ENCODE measurements at regions not wholly inside any gene's neighbourhood (a gene's known extent, or its start where the extent isn't known, plus 50 kb on each side); places are given as distances from the start of the nearest gene placed in this dataset.
"Not testable (repeated sequence)": the region's sequence is repeated elsewhere in the genome, so short reads cannot be mapped to it uniquely, and the experiment has no call there.

DNA sequence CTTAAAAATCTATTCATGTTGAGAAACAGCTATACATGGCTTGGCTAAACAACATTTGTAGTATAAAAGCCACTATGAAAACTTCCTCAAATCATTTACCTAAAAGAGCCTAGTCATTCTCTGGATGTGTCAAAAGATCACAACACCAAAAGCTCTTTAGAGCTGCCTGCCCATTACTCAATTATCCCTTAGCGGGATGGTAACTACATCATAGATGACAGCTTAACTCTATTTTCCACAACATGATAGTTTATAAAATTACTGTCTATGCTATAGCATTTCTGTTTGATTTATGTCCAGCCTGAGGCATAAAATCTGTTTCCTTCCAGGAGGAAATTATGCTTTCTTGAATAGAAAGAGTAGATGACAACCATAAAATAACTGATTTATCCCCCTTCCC is 777.6 kb upstream of the HS3ST5 start:
- POLR2A ChIA-PET: no interaction called here
- Mint-ChIP-seq H3K27me3 (no peaks in the 10 kb centered on the region), H3K4me3 (no peak overlapping the region), H3K36me3 (ENCODE audit: low read depth) (no peaks in the 10 kb centered on the region), H3K9me3 (no peaks in the 10 kb centered on the region), H3K4me1 (no peaks in the 10 kb centered on the region), H3K27ac (no peak overlapping the region)
- no peak for DNase-seq
- CTCF ChIA-PET: no interaction called here

DNA sequence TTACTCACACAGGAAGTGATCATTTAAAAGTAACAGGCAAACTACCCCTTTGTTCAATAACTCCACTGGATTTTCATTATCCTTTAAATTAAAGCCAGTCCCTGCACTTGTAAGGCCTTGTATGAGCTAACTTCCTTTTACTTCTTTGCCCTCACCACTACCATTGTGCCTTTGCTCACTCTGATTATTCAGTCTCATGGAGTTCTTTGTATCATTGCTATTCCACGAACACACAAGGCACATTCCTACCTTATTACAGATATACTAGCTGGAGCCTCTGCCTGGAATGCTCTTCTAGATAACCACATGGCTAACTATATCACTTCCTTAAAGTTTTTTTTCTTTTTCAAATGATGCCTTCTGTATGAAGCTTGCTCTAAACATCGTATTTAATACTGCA is 748.6 kb upstream of the HS3ST5 start:
- CTCF ChIA-PET: no interaction called here
- H3K36me3 Mint-ChIP-seq (ENCODE audit: low read depth): no peaks in the 10 kb centered on the region
- no peak overlapping the region for H3K27ac Mint-ChIP-seq
- no peak for DNase-seq
- no peak overlapping the region for H3K4me3 Mint-ChIP-seq
- H3K4me1 Mint-ChIP-seq: no peaks in the 10 kb centered on the region
- H3K27me3 Mint-ChIP-seq: no peaks in the 10 kb centered on the region
- POLR2A ChIA-PET: no interaction called here
- H3K9me3 Mint-ChIP-seq: peaks cover 10% of the 10 kb centered on the region

DNA sequence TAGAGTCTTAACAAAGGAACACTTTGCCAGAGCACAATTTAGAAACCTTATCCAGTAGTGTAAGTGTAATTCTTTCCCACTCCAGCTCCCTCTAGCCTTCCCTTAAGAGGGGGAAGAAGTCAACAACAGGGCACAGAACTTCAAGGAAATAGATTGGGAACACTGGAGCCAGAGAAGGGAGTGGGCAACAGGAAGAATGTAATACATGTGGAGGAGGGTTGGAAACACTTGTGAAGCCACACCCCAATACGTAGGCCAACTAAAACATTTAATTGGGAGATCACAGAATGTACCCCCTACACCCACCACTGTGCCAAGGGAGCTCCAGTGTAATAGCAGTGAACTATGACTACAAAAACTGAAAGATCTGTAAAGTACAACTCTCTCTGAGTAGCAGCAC is 735.7 kb upstream of the HS3ST5 start:
- CTCF ChIA-PET: no interaction called here
- H3K9me3 Mint-ChIP-seq: peaks cover 22% of the 10 kb centered on the region
- H3K27me3 Mint-ChIP-seq: no peaks in the 10 kb centered on the region
- no peaks in the 10 kb centered on the region for H3K4me1 Mint-ChIP-seq
- H3K36me3 Mint-ChIP-seq (ENCODE audit: low read depth): no peaks in the 10 kb centered on the region
- no peak for DNase-seq
- POLR2A ChIA-PET: no interaction called here
- no peak overlapping the region for H3K27ac Mint-ChIP-seq
- no peak overlapping the region for H3K4me3 Mint-ChIP-seq

DNA sequence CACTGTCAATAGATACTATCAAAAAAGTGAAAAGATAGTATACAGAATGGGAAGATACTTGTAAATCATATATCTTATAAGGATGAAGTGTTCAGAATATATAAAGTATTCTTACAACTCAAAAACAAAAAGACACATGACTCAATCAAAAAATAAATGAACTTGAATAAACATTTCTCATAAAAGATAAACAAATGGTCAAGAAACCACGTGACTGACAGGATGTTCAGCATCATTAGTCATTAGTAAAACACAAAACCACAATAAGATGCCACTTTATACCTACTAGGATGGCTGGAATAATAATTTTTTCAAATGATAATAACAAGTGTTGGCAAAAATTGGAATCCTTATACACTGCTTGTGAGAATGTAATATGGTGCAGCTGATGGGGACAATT is 729.1 kb upstream of the HS3ST5 start:
- ChIA-PET CTCF (no interaction called here), POLR2A (no interaction called here)
- Mint-ChIP-seq H3K27me3 (no peaks in the 10 kb centered on the region), H3K9me3 (peaks cover 4% of the 10 kb centered on the region), H3K27ac (no peak overlapping the region), H3K4me3 (no peak overlapping the region), H3K36me3 (ENCODE audit: low read depth) (no peaks in the 10 kb centered on the region), H3K4me1 (no peaks in the 10 kb centered on the region)
- DNase-seq: no peak

DNA sequence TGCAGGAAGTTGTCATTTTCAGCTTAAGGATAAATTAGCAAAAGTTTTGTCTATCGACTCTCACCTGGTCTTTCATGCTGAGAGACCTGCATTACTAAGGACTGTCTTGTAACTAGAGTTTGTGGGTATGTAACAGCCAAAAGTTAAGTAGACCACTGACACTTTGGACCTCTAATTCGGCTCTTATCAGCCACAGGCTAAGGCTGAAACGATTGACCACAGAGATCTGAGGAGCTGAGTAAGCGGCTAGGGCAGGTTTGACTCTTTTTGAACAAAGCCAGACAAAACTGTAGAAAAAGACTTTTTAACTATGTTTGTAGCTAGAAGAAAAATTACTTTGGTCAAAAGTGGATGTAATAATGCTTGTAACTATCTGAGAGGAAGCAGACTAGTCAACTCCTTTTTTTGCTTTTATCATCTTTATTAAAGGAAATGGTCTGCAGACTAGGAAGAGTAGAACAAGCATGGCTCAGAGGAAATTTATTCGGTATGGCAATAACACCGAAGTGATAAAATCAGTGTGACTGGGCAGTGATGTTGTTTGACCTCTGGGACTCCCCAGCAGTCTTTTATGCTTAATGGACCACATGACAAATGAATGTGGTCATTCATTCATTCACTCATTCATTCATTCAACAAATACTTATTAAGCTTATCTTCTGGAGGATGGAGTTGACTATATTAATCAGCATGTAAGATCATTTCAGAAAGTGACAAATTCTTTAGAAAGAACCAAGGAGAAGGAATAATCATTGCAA is 725.0 kb upstream of the HS3ST5 start:
- CTCF ChIA-PET: no interaction called here
- no peak overlapping the region for H3K27ac Mint-ChIP-seq
- H3K9me3 Mint-ChIP-seq: peaks cover 8% of the 10 kb centered on the region
- H3K4me1 Mint-ChIP-seq: no peaks in the 10 kb centered on the region
- POLR2A ChIA-PET: no interaction called here
- no peak overlapping the region for H3K4me3 Mint-ChIP-seq
- DNase-seq: no peak
- H3K36me3 Mint-ChIP-seq (ENCODE audit: low read depth): no peaks in the 10 kb centered on the region
- H3K27me3 Mint-ChIP-seq: no peaks in the 10 kb centered on the region

DNA sequence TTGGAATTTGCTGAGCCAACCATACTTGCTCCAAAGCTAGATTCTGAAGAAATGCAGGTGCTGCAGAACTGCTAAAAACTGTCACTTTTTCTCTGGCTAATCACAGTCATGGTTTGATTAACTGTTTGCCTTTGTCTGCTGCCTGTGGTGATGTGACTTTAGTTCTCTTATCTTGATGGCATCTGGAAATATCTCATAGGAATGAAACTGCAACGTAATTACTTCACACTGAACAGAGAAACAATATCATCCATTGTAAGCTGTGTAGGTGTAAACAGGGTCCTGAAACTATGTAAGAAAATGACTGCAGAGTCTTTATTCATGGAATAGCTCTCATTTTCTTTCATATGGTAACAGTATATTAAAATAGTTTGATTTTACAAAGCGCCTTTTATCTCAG is 721.9 kb upstream of the HS3ST5 start:
- Mint-ChIP-seq H3K27ac (no peak overlapping the region), H3K36me3 (ENCODE audit: low read depth) (no peaks in the 10 kb centered on the region), H3K27me3 (no peaks in the 10 kb centered on the region), H3K4me3 (no peak overlapping the region), H3K9me3 (peaks cover 4% of the 10 kb centered on the region), H3K4me1 (no peaks in the 10 kb centered on the region)
- no peak for DNase-seq
- POLR2A ChIA-PET: no interaction called here
- CTCF ChIA-PET: no interaction called here

DNA sequence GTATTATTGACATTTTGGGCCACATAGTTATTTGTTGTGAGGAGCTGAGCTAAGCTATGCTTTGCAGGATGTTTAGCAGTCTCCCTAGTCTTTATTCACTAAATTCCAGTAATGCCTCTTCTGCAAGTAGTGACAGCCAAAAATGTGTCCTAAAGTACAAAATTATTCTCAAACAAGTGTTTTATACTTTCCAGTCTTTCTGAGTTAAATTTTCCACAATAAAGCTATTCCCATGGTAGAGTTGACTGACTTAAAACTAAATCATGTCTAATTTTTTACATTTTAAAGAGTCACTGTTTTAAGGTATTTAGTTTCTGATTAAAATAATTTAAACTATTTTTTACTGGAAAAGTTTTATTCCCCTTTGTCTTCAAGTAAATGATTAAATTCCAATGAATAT is 717.8 kb upstream of the HS3ST5 start:
- ChIA-PET POLR2A (no interaction called here), CTCF (no interaction called here)
- Mint-ChIP-seq H3K27me3 (no peaks in the 10 kb centered on the region), H3K9me3 (peaks cover 4% of the 10 kb centered on the region), H3K36me3 (ENCODE audit: low read depth) (no peaks in the 10 kb centered on the region), H3K27ac (no peak overlapping the region), H3K4me1 (no peaks in the 10 kb centered on the region), H3K4me3 (no peak overlapping the region)
- DNase-seq: no peak

DNA sequence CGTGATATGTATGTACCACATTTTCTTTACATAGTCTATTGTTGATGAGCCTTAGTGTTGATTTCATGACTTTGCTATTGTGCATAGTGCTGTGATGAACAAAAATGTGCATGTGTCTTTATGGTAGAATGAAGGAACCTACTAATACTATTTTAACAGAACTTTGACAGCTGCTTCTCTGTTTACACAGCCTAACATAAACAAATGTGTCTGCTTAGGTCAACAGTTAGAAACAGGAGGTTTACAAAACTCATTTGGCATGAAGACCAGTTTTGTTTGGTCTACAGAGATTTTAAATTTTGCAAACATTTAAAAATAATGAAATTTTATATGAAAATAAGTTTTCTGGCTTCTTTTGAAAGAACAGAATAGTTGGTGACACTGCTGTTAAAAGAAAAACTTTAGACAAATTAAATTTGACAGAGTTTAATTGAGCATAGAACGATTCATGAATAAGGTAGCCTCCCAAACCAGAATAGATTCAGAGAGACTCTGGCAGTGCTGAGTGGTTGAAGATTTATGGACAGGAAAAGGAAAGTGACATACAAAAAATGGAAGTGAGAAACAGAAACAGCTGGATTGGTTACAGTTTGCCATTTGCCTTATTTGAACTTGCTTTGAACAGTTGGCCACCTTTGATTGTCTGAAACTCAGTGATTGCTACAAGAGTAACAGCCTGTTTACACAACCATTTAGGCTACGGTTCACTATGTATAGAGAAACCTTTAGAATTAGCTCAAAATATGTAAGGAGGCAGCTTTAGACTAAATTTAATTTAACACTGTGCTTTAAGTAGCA is 715.8 kb upstream of the HS3ST5 start:
- no peaks in the 10 kb centered on the region for H3K9me3 Mint-ChIP-seq
- H3K4me3 Mint-ChIP-seq: no peak overlapping the region
- no peaks in the 10 kb centered on the region for H3K4me1 Mint-ChIP-seq
- CTCF ChIA-PET: no interaction called here
- H3K36me3 Mint-ChIP-seq (ENCODE audit: low read depth): no peaks in the 10 kb centered on the region
- POLR2A ChIA-PET: no interaction called here
- H3K27me3 Mint-ChIP-seq: no peaks in the 10 kb centered on the region
- no peak overlapping the region for H3K27ac Mint-ChIP-seq
- no peak for DNase-seq

DNA sequence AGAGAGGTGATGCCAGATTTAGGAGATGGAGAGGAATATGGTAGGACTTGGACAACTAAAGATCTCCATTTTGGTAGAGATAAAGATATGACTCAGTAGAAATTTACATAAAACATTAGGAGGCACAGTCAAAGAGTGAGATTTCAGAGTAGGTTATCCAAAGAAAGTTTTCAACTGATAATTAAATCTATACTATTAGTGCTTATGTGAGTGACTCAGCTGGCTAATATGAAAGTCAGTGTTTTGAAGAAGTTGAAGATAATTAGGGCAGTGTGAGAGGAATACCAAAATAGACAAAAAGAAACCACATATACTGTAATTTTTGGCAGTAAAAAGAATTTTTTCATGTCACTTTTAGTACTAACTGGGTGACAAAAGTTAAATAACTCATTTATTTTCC is 712.8 kb upstream of the HS3ST5 start:
- no peaks in the 10 kb centered on the region for H3K36me3 Mint-ChIP-seq (ENCODE audit: low read depth)
- no peaks in the 10 kb centered on the region for H3K4me1 Mint-ChIP-seq
- peaks cover 1% of the 10 kb centered on the region for H3K9me3 Mint-ChIP-seq
- no peak for DNase-seq
- ChIA-PET POLR2A (no interaction called here), CTCF (no interaction called here)
- no peak overlapping the region for H3K27ac Mint-ChIP-seq
- H3K27me3 Mint-ChIP-seq: no peaks in the 10 kb centered on the region
- no peak overlapping the region for H3K4me3 Mint-ChIP-seq

DNA sequence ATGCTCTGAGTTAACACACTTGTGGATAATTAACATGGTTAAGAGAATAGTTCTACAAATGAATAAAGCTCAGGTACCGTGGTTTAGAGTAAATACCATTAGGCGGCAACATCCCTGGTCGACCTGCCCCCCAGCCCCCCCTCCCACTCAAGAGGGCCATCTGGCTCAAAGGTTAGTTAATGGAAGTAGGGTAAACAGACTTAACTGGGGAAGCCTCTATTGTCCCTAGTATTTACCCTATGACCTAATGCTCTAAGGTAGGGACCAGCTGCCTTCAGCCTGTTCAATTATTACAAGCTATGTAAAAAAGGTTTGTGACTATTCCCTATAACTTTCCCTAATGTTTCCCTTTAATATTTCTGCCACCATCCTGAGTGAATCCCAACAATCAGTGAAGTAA is 711.4 kb upstream of the HS3ST5 start:
- H3K36me3 Mint-ChIP-seq (ENCODE audit: low read depth); CTCF ChIA-PET; POLR2A ChIA-PET; DNase-seq; H3K4me3 Mint-ChIP-seq; H3K4me1 Mint-ChIP-seq; H3K27ac Mint-ChIP-seq; H3K9me3 Mint-ChIP-seq; H3K27me3 Mint-ChIP-seq: not testable (repeated sequence)

DNA sequence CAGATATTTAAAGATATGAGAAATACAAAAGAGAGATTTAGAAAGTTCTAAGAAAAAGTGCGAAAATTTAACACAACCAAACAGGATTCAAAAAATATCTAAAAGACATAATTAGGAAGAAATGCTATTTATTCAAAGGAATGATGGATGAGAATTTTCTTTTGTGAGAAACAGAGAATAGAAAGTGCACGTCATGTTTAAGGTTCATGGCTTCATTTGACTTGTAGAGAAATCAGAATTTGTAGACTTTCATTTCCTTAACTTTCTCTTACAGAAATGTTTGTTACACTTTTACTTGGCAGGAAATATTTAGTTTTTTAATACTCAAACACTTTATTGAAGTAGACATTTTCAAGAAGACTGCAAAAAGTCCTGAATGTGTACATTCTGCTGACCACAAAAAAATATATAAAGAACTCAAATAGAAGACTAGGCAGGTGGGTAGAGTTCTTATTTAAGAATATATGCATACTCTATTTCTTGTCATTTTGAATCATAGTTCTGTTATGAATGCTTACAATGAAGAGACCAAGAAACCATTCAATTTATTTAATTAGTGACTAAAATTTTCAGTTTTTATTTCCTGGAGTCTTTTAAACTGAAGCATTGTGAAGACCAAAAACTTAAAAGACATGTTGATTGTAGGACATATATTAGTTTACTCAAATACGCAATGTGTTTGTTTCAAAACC is 710.5 kb upstream of the HS3ST5 start:
- Mint-ChIP-seq H3K27ac (no peak overlapping the region), H3K4me1 (no peaks in the 10 kb centered on the region), H3K4me3 (no peak overlapping the region), H3K9me3 (peaks cover 1% of the 10 kb centered on the region), H3K27me3 (no peaks in the 10 kb centered on the region), H3K36me3 (ENCODE audit: low read depth) (no peaks in the 10 kb centered on the region)
- ChIA-PET CTCF (no interaction called here), POLR2A (no interaction called here)
- DNase-seq: no peak

DNA sequence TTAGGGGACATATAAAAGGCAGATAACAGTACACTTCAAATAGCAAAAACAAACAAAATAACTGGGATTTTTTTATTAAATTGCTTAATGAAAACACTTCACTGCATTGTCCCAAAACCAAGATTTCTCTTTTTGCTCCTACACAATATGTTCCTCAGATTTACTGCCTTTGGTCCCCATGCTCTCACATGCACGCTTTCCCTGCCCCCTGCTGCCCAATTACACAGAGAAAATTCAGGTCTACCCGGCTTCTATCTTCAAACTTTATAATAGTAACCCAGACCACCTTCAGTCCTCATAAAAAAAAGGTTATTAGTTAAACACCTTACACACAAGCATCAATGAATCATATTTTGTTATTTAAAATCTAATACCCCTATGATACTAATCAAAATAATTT is 673.8 kb upstream of the HS3ST5 start:
- Mint-ChIP-seq H3K9me3 (peaks cover under 1% of the 10 kb centered on the region), H3K4me1 (no peaks in the 10 kb centered on the region), H3K27ac (no peak overlapping the region), H3K4me3 (no peak overlapping the region), H3K36me3 (ENCODE audit: low read depth) (no peaks in the 10 kb centered on the region), H3K27me3 (no peaks in the 10 kb centered on the region)
- CTCF ChIA-PET: no interaction called here
- POLR2A ChIA-PET: no interaction called here
- no peak for DNase-seq

DNA sequence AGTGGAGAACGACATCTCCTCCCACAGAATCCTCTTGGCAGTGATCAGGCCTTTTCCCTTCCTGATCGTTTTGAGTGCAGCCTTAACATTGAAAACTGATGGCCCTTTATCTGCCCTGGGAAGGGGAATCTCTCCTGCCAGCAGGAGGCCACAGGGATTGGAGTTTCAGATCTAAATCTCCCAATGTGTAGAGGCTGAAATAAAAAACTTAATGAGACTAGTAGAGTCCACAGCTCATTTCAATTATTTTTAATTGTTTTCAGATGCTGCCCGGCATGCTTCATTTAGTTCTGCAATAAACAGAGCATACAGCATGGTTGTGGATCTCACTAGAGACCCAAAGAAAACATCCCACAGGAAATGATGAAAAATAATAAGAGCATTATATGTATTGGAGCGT is 662.2 kb upstream of the HS3ST5 start:
- no peaks in the 10 kb centered on the region for H3K36me3 Mint-ChIP-seq (ENCODE audit: low read depth)
- CTCF ChIA-PET: no interaction called here
- POLR2A ChIA-PET: no interaction called here

DNA sequence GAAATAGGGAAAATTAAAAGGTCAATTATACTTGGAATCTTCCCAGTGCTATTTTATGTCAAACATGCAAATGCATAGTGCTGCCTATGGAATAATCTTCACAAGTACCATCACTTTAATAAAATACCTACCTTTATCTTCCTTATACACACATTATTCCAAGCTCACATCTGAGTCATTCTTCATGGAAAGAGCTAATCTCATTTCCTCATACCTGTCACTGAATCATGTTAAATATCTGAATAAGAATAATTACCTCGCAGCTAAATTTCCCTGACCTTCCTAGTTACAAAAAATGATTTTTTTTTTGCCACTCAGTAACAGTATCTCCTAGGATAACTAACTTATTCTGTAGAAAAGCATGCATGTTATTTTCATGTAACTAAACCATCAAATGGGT is 661.4 kb upstream of the HS3ST5 start:
- Mint-ChIP-seq H3K4me1 (no peaks in the 10 kb centered on the region), H3K36me3 (ENCODE audit: low read depth) (no peaks in the 10 kb centered on the region)
- POLR2A ChIA-PET: no interaction called here

More for the DNA sequence above, 662.2 kb upstream of the HS3ST5 start:
- DNase-seq: no peak
- H3K27me3 Mint-ChIP-seq: no peaks in the 10 kb centered on the region
- H3K27ac Mint-ChIP-seq: no peak overlapping the region
- peaks cover 4% of the 10 kb centered on the region for H3K9me3 Mint-ChIP-seq
- no peak overlapping the region for H3K4me3 Mint-ChIP-seq
- H3K4me1 Mint-ChIP-seq: no peaks in the 10 kb centered on the region

More for the DNA sequence above, 661.4 kb upstream of the HS3ST5 start:
- no peaks in the 10 kb centered on the region for H3K27me3 Mint-ChIP-seq
- peaks cover 6% of the 10 kb centered on the region for H3K9me3 Mint-ChIP-seq
- no peak for DNase-seq
- no peak overlapping the region for H3K4me3 Mint-ChIP-seq
- CTCF ChIA-PET: no interaction called here
- H3K27ac Mint-ChIP-seq: no peak overlapping the region

Measured in activated CD4-positive, alpha-beta memory T cell treated with anti-CD3 and anti-CD28 coated beads, Interleukin-2, amount 10 ng/mL, durations not matched to agents 7 days and 5 days (primary cell).